ENCODE measurements at regions not wholly inside any gene's neighbourhood (a gene's known extent, or its start where the extent isn't known, plus 50 kb on each side); places are given as distances from the start of the nearest gene placed in this dataset.

DNA sequence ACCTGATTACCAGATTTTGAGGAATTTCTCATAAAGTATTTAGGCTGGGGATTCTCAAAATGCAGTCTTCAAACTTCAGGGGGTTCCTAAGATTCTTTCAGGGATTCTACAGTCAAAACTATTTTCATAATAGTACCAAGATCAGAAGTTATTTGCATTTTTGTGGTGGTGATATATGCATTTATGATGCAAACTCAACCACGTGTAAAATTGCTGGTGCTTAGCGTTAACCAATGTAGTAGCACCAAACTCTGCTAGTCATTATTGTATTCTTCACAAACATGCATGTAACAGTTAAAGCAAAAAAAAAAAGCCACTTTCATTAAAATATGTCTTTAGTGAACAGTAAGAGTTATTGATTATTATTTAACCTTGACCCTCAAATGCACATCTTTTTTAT lies 274.9 kb upstream of the DNAJC19 start:
- TF ChIP-seq, protein P1, sequence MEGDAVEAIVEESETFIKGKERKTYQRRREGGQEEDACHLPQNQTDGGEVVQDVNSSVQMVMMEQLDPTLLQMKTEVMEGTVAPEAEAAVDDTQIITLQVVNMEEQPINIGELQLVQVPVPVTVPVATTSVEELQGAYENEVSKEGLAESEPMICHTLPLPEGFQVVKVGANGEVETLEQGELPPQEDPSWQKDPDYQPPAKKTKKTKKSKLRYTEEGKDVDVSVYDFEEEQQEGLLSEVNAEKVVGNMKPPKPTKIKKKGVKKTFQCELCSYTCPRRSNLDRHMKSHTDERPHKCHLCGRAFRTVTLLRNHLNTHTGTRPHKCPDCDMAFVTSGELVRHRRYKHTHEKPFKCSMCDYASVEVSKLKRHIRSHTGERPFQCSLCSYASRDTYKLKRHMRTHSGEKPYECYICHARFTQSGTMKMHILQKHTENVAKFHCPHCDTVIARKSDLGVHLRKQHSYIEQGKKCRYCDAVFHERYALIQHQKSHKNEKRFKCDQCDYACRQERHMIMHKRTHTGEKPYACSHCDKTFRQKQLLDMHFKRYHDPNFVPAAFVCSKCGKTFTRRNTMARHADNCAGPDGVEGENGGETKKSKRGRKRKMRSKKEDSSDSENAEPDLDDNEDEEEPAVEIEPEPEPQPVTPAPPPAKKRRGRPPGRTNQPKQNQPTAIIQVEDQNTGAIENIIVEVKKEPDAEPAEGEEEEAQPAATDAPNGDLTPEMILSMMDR (IDR thresholded peaks at IDR 0.05; ENCODE audit: borderline replicate concordance, extremely low read depth, low read length, poor library complexity, severe bottlenecking) = no peak
- TF ChIP-seq EZH2 (IDR thresholded peaks at IDR 0.05; ENCODE audit: borderline replicate concordance, low read depth, low read length, severe bottlenecking) = no peak
- Histone ChIP-seq H3K36me3 (ENCODE audit: insufficient read depth, low read length) (no peaks in the 10 kb centered on the region), H3K27ac (ENCODE audit: low read length) (no peak overlapping the region), H3K27me3 (ENCODE audit: insufficient read depth, low read length, poor library complexity) (no peaks in the 10 kb centered on the region), H3K9me3 (ENCODE audit: insufficient read depth, low read length, severe bottlenecking) (no peaks in the 10 kb centered on the region), H3K79me2 (ENCODE audit: insufficient read depth, low read length) (no peaks in the 10 kb centered on the region), H3K9ac (ENCODE audit: low read depth, low read length) (no peak overlapping the region), H2AFZ (ENCODE audit: low read depth, low read length) (no peak overlapping the region), H3K4me1 (ENCODE audit: insufficient read depth, low read length) (no peaks in the 10 kb centered on the region), H4K20me1 (ENCODE audit: insufficient read depth, low read length) (no peaks in the 10 kb centered on the region), H3K4me2 (ENCODE audit: insufficient read depth, low read length) (no peak overlapping the region), H3K4me3 (ENCODE audit: low read depth in 1 of 2, low read length in 2 of 2) (no peak overlapping the region)
- DNase-seq (no peak), ATAC-seq (ENCODE audit: insufficient read depth, low read depth) (no peak)

DNA sequence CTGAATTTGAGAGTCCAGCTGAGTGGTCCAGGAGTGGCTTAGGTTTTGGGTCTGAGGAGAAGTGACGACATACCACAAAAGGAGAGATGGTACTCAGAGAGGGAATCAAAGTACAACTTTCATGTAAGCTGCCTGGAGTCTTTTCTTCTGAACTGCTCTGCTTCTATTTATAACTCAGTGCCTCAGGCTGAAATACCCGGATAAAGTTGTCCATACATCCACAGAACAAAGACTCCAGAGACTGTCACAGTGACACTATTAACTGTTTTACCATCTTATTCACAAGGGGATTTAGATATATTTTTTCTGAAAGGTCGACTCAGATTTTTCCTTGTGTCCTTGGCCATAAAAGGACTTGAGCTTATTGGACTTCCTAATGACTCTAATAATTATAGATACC lies 264.3 kb upstream of the DNAJC19 start:
- Histone ChIP-seq H3K27me3 (ENCODE audit: insufficient read depth, low read length, poor library complexity) (no peaks in the 10 kb centered on the region), H4K20me1 (ENCODE audit: insufficient read depth, low read length) (no peaks in the 10 kb centered on the region), H2AFZ (ENCODE audit: low read depth, low read length) (no peak overlapping the region), H3K9ac (ENCODE audit: low read depth, low read length) (no peak overlapping the region), H3K36me3 (ENCODE audit: insufficient read depth, low read length) (no peaks in the 10 kb centered on the region), H3K79me2 (ENCODE audit: insufficient read depth, low read length) (no peaks in the 10 kb centered on the region), H3K27ac (ENCODE audit: low read length) (no peak overlapping the region), H3K9me3 (ENCODE audit: insufficient read depth, low read length, severe bottlenecking) (no peaks in the 10 kb centered on the region), H3K4me1 (ENCODE audit: insufficient read depth, low read length) (no peaks in the 10 kb centered on the region), H3K4me2 (ENCODE audit: insufficient read depth, low read length) (no peak overlapping the region), H3K4me3 (ENCODE audit: low read depth in 1 of 2, low read length in 2 of 2) (no peak overlapping the region)
- ATAC-seq (ENCODE audit: insufficient read depth, low read depth) (no peak), DNase-seq (no peak)
- TF ChIP-seq EZH2 (IDR thresholded peaks at IDR 0.05; ENCODE audit: borderline replicate concordance, low read depth, low read length, severe bottlenecking) = no peak
- TF ChIP-seq, protein P1 (IDR thresholded peaks at IDR 0.05; ENCODE audit: borderline replicate concordance, extremely low read depth, low read length, poor library complexity, severe bottlenecking) = no peak

DNA sequence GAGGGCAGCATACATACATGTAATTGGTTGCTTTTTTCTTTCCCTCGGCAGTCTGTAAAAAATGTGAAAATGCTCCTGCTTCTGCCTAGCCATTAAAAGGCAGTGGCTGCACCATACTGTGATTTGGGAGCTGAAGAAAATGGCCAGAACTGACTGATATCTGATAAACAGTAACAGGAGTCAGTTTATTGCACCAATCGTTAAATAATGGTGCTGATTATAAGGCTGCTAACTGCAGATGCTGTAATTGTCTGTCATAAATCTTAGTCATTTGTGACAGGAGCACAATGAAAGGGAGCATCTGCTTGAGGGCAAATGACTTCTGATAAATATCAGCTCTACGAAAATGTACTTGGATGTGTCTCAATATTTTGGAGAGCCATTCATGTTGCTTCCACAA lies 263.1 kb upstream of the DNAJC19 start:
- Histone ChIP-seq H3K4me3 (ENCODE audit: low read depth in 1 of 2, low read length in 2 of 2) (no peak overlapping the region), H3K79me2 (ENCODE audit: insufficient read depth, low read length) (no peaks in the 10 kb centered on the region), H3K4me1 (ENCODE audit: insufficient read depth, low read length) (no peaks in the 10 kb centered on the region), H3K27me3 (ENCODE audit: insufficient read depth, low read length, poor library complexity) (no peaks in the 10 kb centered on the region), H4K20me1 (ENCODE audit: insufficient read depth, low read length) (no peaks in the 10 kb centered on the region), H3K9me3 (ENCODE audit: insufficient read depth, low read length, severe bottlenecking) (no peaks in the 10 kb centered on the region), H2AFZ (ENCODE audit: low read depth, low read length) (no peak overlapping the region), H3K4me2 (ENCODE audit: insufficient read depth, low read length) (no peak overlapping the region), H3K9ac (ENCODE audit: low read depth, low read length) (no peak overlapping the region), H3K27ac (ENCODE audit: low read length) (no peak overlapping the region), H3K36me3 (ENCODE audit: insufficient read depth, low read length) (no peaks in the 10 kb centered on the region)
- DNase-seq (no peak), ATAC-seq (ENCODE audit: insufficient read depth, low read depth) (no peak)
- TF ChIP-seq, protein P1 (IDR thresholded peaks at IDR 0.05; ENCODE audit: borderline replicate concordance, extremely low read depth, low read length, poor library complexity, severe bottlenecking) = no peak
- TF ChIP-seq EZH2 (IDR thresholded peaks at IDR 0.05; ENCODE audit: borderline replicate concordance, low read depth, low read length, severe bottlenecking) = no peak

DNA sequence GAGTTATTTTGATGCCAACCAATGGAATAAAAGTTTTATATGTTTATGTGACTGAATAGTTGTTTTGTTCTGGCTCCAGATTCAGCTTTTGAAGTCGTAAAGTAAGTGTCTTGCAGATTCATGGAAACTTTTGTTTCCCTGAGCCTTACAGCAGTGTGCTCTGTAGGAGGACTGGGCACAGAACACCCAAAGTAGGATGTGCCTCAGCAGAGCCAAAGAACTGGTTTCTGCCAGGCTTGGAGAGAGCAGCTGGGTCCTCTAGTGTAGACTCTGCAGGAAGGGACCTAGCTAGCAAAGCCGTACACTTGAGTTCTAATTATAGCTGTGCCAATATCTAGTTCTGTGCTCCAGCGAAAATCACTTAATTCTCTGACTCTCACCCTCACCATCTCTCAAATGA lies 261.2 kb upstream of the DNAJC19 start:
- TF ChIP-seq, protein P1 (IDR thresholded peaks at IDR 0.05; ENCODE audit: borderline replicate concordance, extremely low read depth, low read length, poor library complexity, severe bottlenecking) = no peak
- H2AFZ ChIP-seq (ENCODE audit: low read depth, low read length) = no peak overlapping the region
- H3K4me1 ChIP-seq (ENCODE audit: insufficient read depth, low read length) = no peaks in the 10 kb centered on the region
- H3K27ac ChIP-seq (ENCODE audit: low read length) = no peak overlapping the region
- no peak overlapping the region for H3K4me2 ChIP-seq (ENCODE audit: insufficient read depth, low read length)
- no peak overlapping the region for H3K9ac ChIP-seq (ENCODE audit: low read depth, low read length)
- H3K27me3 ChIP-seq (ENCODE audit: insufficient read depth, low read length, poor library complexity) = no peaks in the 10 kb centered on the region
- DNase-seq (no peak), ATAC-seq (ENCODE audit: insufficient read depth, low read depth) (no peak)
- no peaks in the 10 kb centered on the region for H3K36me3 ChIP-seq (ENCODE audit: insufficient read depth, low read length)
- H3K9me3 ChIP-seq (ENCODE audit: insufficient read depth, low read length, severe bottlenecking) = no peaks in the 10 kb centered on the region
- H3K79me2 ChIP-seq (ENCODE audit: insufficient read depth, low read length) = no peaks in the 10 kb centered on the region
- no peaks in the 10 kb centered on the region for H4K20me1 ChIP-seq (ENCODE audit: insufficient read depth, low read length)
- no peak overlapping the region for H3K4me3 ChIP-seq (ENCODE audit: low read depth in 1 of 2, low read length in 2 of 2)
